ENCODE measurements at regions not wholly inside any gene's neighbourhood (a gene's known extent, or its start where the extent isn't known, plus 50 kb on each side); places are given as distances from the start of the nearest gene placed in this dataset.
"Not testable (repeated sequence)": the region's sequence is repeated elsewhere in the genome, so short reads cannot be mapped to it uniquely, and the experiment has no call there.

GRCh38 chr2:192729369-192729768 lies 534.6 kb upstream of the TMEFF2 start:
- H3K4me3 ChIP-seq (ENCODE audit: low read length): no peak overlapping the region
- H3K27ac ChIP-seq (ENCODE audit: low read length): no peak overlapping the region
- no peaks in the 10 kb centered on the region for H3K9me3 ChIP-seq (ENCODE audit: control insufficient read depth, low read depth, low read length)
- no peaks in the 10 kb centered on the region for H3K4me1 ChIP-seq (ENCODE audit: control insufficient read depth, low read depth, low read length)
- no peaks in the 10 kb centered on the region for H3K36me3 ChIP-seq (ENCODE audit: control insufficient read depth, low read depth, low read length)
- no peaks in the 10 kb centered on the region for H3K27me3 ChIP-seq (ENCODE audit: control insufficient read depth, insufficient read depth, low read length)
- H3K9ac ChIP-seq (ENCODE audit: low read length): no peak overlapping the region

- no peaks in the 10 kb centered on the region for H3K9me3 ChIP-seq (ENCODE audit: control insufficient read depth, low read depth, low read length)
- H3K4me1 ChIP-seq (ENCODE audit: control insufficient read depth, low read depth, low read length): no peaks in the 10 kb centered on the region
- H3K9ac ChIP-seq (ENCODE audit: low read length): no peak overlapping the region
- H3K4me3 ChIP-seq (ENCODE audit: low read length): no peak overlapping the region
- H3K36me3 ChIP-seq (ENCODE audit: control insufficient read depth, low read depth, low read length): no peaks in the 10 kb centered on the region
- no peak overlapping the region for H3K27ac ChIP-seq (ENCODE audit: low read length)
- no peaks in the 10 kb centered on the region for H3K27me3 ChIP-seq (ENCODE audit: control insufficient read depth, insufficient read depth, low read length)
These were observed 531.3 kb upstream of the TMEFF2 start for GRCh38 chr2:192725991-192726390.

- no peaks in the 10 kb centered on the region for H3K36me3 ChIP-seq (ENCODE audit: control insufficient read depth, low read depth, low read length)
- H3K4me1 ChIP-seq (ENCODE audit: control insufficient read depth, low read depth, low read length): no peaks in the 10 kb centered on the region
- no peak overlapping the region for H3K27ac ChIP-seq (ENCODE audit: low read length)
- H3K9ac ChIP-seq (ENCODE audit: low read length): no peak overlapping the region
- no peaks in the 10 kb centered on the region for H3K27me3 ChIP-seq (ENCODE audit: control insufficient read depth, insufficient read depth, low read length)
- H3K4me3 ChIP-seq (ENCODE audit: low read length): no peak overlapping the region
- H3K9me3 ChIP-seq (ENCODE audit: control insufficient read depth, low read depth, low read length): no peaks in the 10 kb centered on the region
These were observed 524.9 kb upstream of the TMEFF2 start for GRCh38 chr2:192719629-192720028.

GRCh38 chr2:192718340-192718739 lies 523.6 kb upstream of the TMEFF2 start:
- Histone ChIP-seq H3K4me1 (ENCODE audit: control insufficient read depth, low read depth, low read length) (no peaks in the 10 kb centered on the region), H3K36me3 (ENCODE audit: control insufficient read depth, low read depth, low read length) (no peaks in the 10 kb centered on the region), H3K27me3 (ENCODE audit: control insufficient read depth, insufficient read depth, low read length) (no peaks in the 10 kb centered on the region), H3K9ac (ENCODE audit: low read length) (no peak overlapping the region), H3K4me3 (ENCODE audit: low read length) (no peak overlapping the region), H3K9me3 (ENCODE audit: control insufficient read depth, low read depth, low read length) (no peaks in the 10 kb centered on the region), H3K27ac (ENCODE audit: low read length) (no peak overlapping the region)

- H3K36me3 ChIP-seq (ENCODE audit: control insufficient read depth, low read depth, low read length): no peaks in the 10 kb centered on the region
- no peaks in the 10 kb centered on the region for H3K27me3 ChIP-seq (ENCODE audit: control insufficient read depth, insufficient read depth, low read length)
- H3K4me1 ChIP-seq (ENCODE audit: control insufficient read depth, low read depth, low read length): no peaks in the 10 kb centered on the region
- H3K27ac ChIP-seq (ENCODE audit: low read length): no peak overlapping the region
- no peaks in the 10 kb centered on the region for H3K9me3 ChIP-seq (ENCODE audit: control insufficient read depth, low read depth, low read length)
- H3K9ac ChIP-seq (ENCODE audit: low read length): no peak overlapping the region
- H3K4me3 ChIP-seq (ENCODE audit: low read length): no peak overlapping the region
These were observed 506.2 kb upstream of the TMEFF2 start for GRCh38 chr2:192700934-192701333.

- no peak overlapping the region for H3K27ac ChIP-seq (ENCODE audit: low read length)
- no peaks in the 10 kb centered on the region for H3K4me1 ChIP-seq (ENCODE audit: control insufficient read depth, low read depth, low read length)
These were observed 503.1 kb upstream of the TMEFF2 start for GRCh38 chr2:192697880-192698279.

GRCh38 chr2:192696857-192697256 lies 502.1 kb upstream of the TMEFF2 start:
- no peak overlapping the region for H3K27ac ChIP-seq (ENCODE audit: low read length)
- H3K4me3 ChIP-seq (ENCODE audit: low read length): no peak overlapping the region
- no peaks in the 10 kb centered on the region for H3K36me3 ChIP-seq (ENCODE audit: control insufficient read depth, low read depth, low read length)
- H3K4me1 ChIP-seq (ENCODE audit: control insufficient read depth, low read depth, low read length): no peaks in the 10 kb centered on the region
- no peaks in the 10 kb centered on the region for H3K9me3 ChIP-seq (ENCODE audit: control insufficient read depth, low read depth, low read length)
- H3K9ac ChIP-seq (ENCODE audit: low read length): no peak overlapping the region
- H3K27me3 ChIP-seq (ENCODE audit: control insufficient read depth, insufficient read depth, low read length): no peaks in the 10 kb centered on the region

More at GRCh38 chr2:192697880-192698279, 503.1 kb upstream of the TMEFF2 start:
- H3K9ac ChIP-seq (ENCODE audit: low read length): no peak overlapping the region
- H3K27me3 ChIP-seq (ENCODE audit: control insufficient read depth, insufficient read depth, low read length): no peaks in the 10 kb centered on the region
- H3K4me3 ChIP-seq (ENCODE audit: low read length): no peak overlapping the region
- no peaks in the 10 kb centered on the region for H3K9me3 ChIP-seq (ENCODE audit: control insufficient read depth, low read depth, low read length)
- H3K36me3 ChIP-seq (ENCODE audit: control insufficient read depth, low read depth, low read length): no peaks in the 10 kb centered on the region

- no peak overlapping the region for H3K27ac ChIP-seq (ENCODE audit: low read length)
- no peak overlapping the region for H3K9ac ChIP-seq (ENCODE audit: low read length)
- H3K36me3 ChIP-seq (ENCODE audit: control insufficient read depth, low read depth, low read length): no peaks in the 10 kb centered on the region
- no peaks in the 10 kb centered on the region for H3K9me3 ChIP-seq (ENCODE audit: control insufficient read depth, low read depth, low read length)
- no peaks in the 10 kb centered on the region for H3K4me1 ChIP-seq (ENCODE audit: control insufficient read depth, low read depth, low read length)
- H3K27me3 ChIP-seq (ENCODE audit: control insufficient read depth, insufficient read depth, low read length): no peaks in the 10 kb centered on the region
- no peak overlapping the region for H3K4me3 ChIP-seq (ENCODE audit: low read length)
These were observed 492.3 kb upstream of the TMEFF2 start for GRCh38 chr2:192687015-192687414.

GRCh38 chr2:192682511-192682910 lies 487.8 kb upstream of the TMEFF2 start:
- H3K27me3 ChIP-seq (ENCODE audit: control insufficient read depth, insufficient read depth, low read length); H3K4me1 ChIP-seq (ENCODE audit: control insufficient read depth, low read depth, low read length); H3K36me3 ChIP-seq (ENCODE audit: control insufficient read depth, low read depth, low read length); H3K9ac ChIP-seq (ENCODE audit: low read length); H3K27ac ChIP-seq (ENCODE audit: low read length); H3K9me3 ChIP-seq (ENCODE audit: control insufficient read depth, low read depth, low read length); H3K4me3 ChIP-seq (ENCODE audit: low read length): not testable (repeated sequence)

- H3K9me3 ChIP-seq (ENCODE audit: control insufficient read depth, low read depth, low read length): no peaks in the 10 kb centered on the region
- H3K4me3 ChIP-seq (ENCODE audit: low read length): no peak overlapping the region
- H3K27me3 ChIP-seq (ENCODE audit: control insufficient read depth, insufficient read depth, low read length): no peaks in the 10 kb centered on the region
These were observed 480.9 kb upstream of the TMEFF2 start for GRCh38 chr2:192675681-192676080.

GRCh38 chr2:192669505-192670091 lies 474.9 kb upstream of the TMEFF2 start:
- Histone ChIP-seq H3K4me1 (ENCODE audit: control insufficient read depth, low read depth, low read length) (peaks cover 6% of the 10 kb centered on the region), H3K27ac (ENCODE audit: low read length) (no peak overlapping the region), H3K9ac (ENCODE audit: low read length) (no peak overlapping the region), H3K9me3 (ENCODE audit: control insufficient read depth, low read depth, low read length) (no peaks in the 10 kb centered on the region), H3K36me3 (ENCODE audit: control insufficient read depth, low read depth, low read length) (no peaks in the 10 kb centered on the region), H3K4me3 (ENCODE audit: low read length) (no peak overlapping the region), H3K27me3 (ENCODE audit: control insufficient read depth, insufficient read depth, low read length) (no peaks in the 10 kb centered on the region)

More at GRCh38 chr2:192675681-192676080, 480.9 kb upstream of the TMEFF2 start:
- H3K27ac ChIP-seq (ENCODE audit: low read length): no peak overlapping the region
- no peaks in the 10 kb centered on the region for H3K4me1 ChIP-seq (ENCODE audit: control insufficient read depth, low read depth, low read length)
- no peaks in the 10 kb centered on the region for H3K36me3 ChIP-seq (ENCODE audit: control insufficient read depth, low read depth, low read length)
- H3K9ac ChIP-seq (ENCODE audit: low read length): no peak overlapping the region

GRCh38 chr2:192660555-192660954 lies 465.8 kb upstream of the TMEFF2 start:
- H3K4me1 ChIP-seq (ENCODE audit: control insufficient read depth, low read depth, low read length); H3K36me3 ChIP-seq (ENCODE audit: control insufficient read depth, low read depth, low read length); H3K27me3 ChIP-seq (ENCODE audit: control insufficient read depth, insufficient read depth, low read length); H3K9me3 ChIP-seq (ENCODE audit: control insufficient read depth, low read depth, low read length); H3K27ac ChIP-seq (ENCODE audit: low read length); H3K4me3 ChIP-seq (ENCODE audit: low read length); H3K9ac ChIP-seq (ENCODE audit: low read length): not testable (repeated sequence)
